Transverse colon (tissue), 4 donors: ENCODE measurements at regions not wholly inside any gene's neighbourhood (a gene's known extent, or its start where the extent isn't known, plus 50 kb on each side); places are given as distances from the start of the nearest gene placed in this dataset.
A peak's percentile ranks its signal among the peaks of the same experiment; 100 is the strongest.

Experiments
- DNase-seq: peaks from one replicate; pipeline ENCODE4 v3.0.0-alpha.2; 2019
- H3K27ac ChIP-seq, 4 donors: fragments of 200-600 bp; sonication (generic); 2 replicates each; pipeline ENCODE4 v1.5.1; 2016 to 2018; ENCODE audit warnings: inconsistent platforms in 4 of 4
- H3K27me3 ChIP-seq: fragments of 200-600 bp; sonication (generic); 2 replicates; pipeline ENCODE4 v1.5.1; 2017; ENCODE audit warnings: inconsistent platforms
- H3K36me3 ChIP-seq, 4 donors: fragments of 200-600 bp; sonication (generic); 2 replicates each; pipeline ENCODE4 v1.5.1; 2017 to 2019; ENCODE audit warnings: inconsistent platforms in 4 of 4
- H3K4me1 ChIP-seq, 4 donors: fragments of 200-600 bp; sonication (generic); 2 replicates each; pipeline ENCODE4 v1.5.1; 2017 to 2020; ENCODE audit warnings: inconsistent platforms in 4 of 4
- H3K4me3 ChIP-seq, 4 donors: fragments of 200-600 bp; sonication (generic); 1 replicate in 1 of 4; 2 replicates in 3 of 4; pipeline versions ENCODE4 v1.5.1 to v1.6.1; 2017 to 2019; ENCODE audit warnings: inconsistent platforms in 4 of 4
- H3K9me3 ChIP-seq, 2 donors: fragments of 200-600 bp; sonication (generic); 2 replicates each; pipeline ENCODE4 v1.5.1; 2017 to 2019; ENCODE audit warnings: inconsistent platforms in 2 of 2
- CTCF ChIP-seq, 5 experiments: fragments of 200-600 bp in 3 of 5; fragments of 450-650 bp in 2 of 5; sonication (generic) in 3 of 5; IDR thresholded peaks; 1 replicate in 2 of 5; 2 replicates in 3 of 5; pipeline ENCODE4 v1.5.1; 2016 to 2017; ENCODE audit warnings: antibody characterized with exemption in 5 of 5, inconsistent platforms in 3 of 5, mild to moderate bottlenecking in 2 of 5, moderate library complexity in 1 of 5
- EP300 ChIP-seq: sonication (generic); formaldehyde crosslinking; IDR thresholded peaks from one replicate; pipeline ENCODE4 v1.6.1; 2017; ENCODE audit warnings: antibody characterized with exemption, low read depth
- POLR2A ChIP-seq: fragments of 450-650 bp; IDR thresholded peaks from one replicate; pipeline ENCODE4 v1.6.1; 2016; ENCODE audit warnings: antibody characterized with exemption, mild to moderate bottlenecking, moderate library complexity
- POLR2AphosphoS5 ChIP-seq, 3 donors: sonication (generic); formaldehyde crosslinking; IDR thresholded peaks; one replicate each; pipeline ENCODE4 v1.6.1; 2016; ENCODE audit warnings: antibody characterized with exemption in 3 of 3
- WGBS, 2 donors: methylation state at CpG; one replicate each; pipeline ENCODE4 v1.1.5; 2018; ENCODE audit warnings: low coverage in 1 of 2; 5-methylcytosine and 5-hydroxymethylcytosine counted together
- in situ Hi-C, 4 donors: fragments of 200-750 bp; cut with MboI; loops; one replicate each; pipeline versions ENCODE4 v1.15.0 to v1.15.1; 2017; ENCODE audit warnings: low sequenced_read_pairs in 3 of 4, low pct_ligation_motif_present in 1 of 4, low pct_unique_long_range_greater_than_20kb in 1 of 4
- intact Hi-C: fragments of 100-400 bp; cut with DNase I; formaldehyde crosslinking; loops from one replicate; pipeline ENCODE4 v1.15.1; 2023; ENCODE audit warnings: low total_unique reads

- intact Hi-C loops, result no loop called here
- WGBS, 2 donors, result 79 to 89% methylated on average over 1 of the region's 1 CpG
- H3K4me1 ChIP-seq, result peaks cover 0 to 50% (median 13%) of the 10 kb centered on the region in 4 donors
- TF ChIP-seq POLR2A (no peak), POLR2AphosphoS5 (IDR thresholded peaks at IDR 0.05) (no peak), EP300 (no peak), CTCF (IDR thresholded peaks at IDR 0.05) (no peak)
- no peaks in the 10 kb centered on the region for H3K36me3 ChIP-seq
- H3K27ac ChIP-seq, result peak overlapping the region in 2 of 4 donors; percentile 10 to 35
- no peaks in the 10 kb centered on the region for H3K27me3 ChIP-seq
- in situ Hi-C loops, result no loop called here
- DNase-seq, result no peak
- H3K4me3 ChIP-seq, result no peak overlapping the region
- no peaks in the 10 kb centered on the region for H3K9me3 ChIP-seq
Observed at GRCh38 chr6:99811636-99812035, 182.4 kb downstream of the MCHR2 start.

GRCh38 chr6:99813565-99813964 lies 180.5 kb downstream of the MCHR2 start:
- intact Hi-C loops (no loop called here), in situ Hi-C loops (no loop called here)
- no peaks in the 10 kb centered on the region for H3K36me3 ChIP-seq
- no peak overlapping the region for H3K27ac ChIP-seq
- no peak for TF ChIP-seq POLR2AphosphoS5 (IDR thresholded peaks at IDR 0.05)
- TF ChIP-seq CTCF (IDR thresholded peaks at IDR 0.05), result no peak
- no peak for TF ChIP-seq POLR2A
- TF ChIP-seq EP300, result no peak
- no peak for DNase-seq
- H3K4me3 ChIP-seq, result no peak overlapping the region
- H3K9me3 ChIP-seq, result no peaks in the 10 kb centered on the region
- no peaks in the 10 kb centered on the region for H3K27me3 ChIP-seq
- peaks cover 0 to 46% (median 11%) of the 10 kb centered on the region in 4 donors for H3K4me1 ChIP-seq
- WGBS, 2 donors, result 0 to 14% methylated on average over 1 of the region's 1 CpG

GRCh38 chr6:99814230-99814928 lies 179.6 kb downstream of the MCHR2 start:
- no peak for TF ChIP-seq EP300
- TF ChIP-seq POLR2AphosphoS5 (IDR thresholded peaks at IDR 0.05), result peak in 1 of 3 donors; percentile 63
- in situ Hi-C loops (no loop called here), intact Hi-C loops (no loop called here)
- DNase-seq, result peak; percentile 9
- WGBS, 2 donors, result 35 to 55% methylated on average over 5 to 6 of the region's 6 CpGs
- no peaks in the 10 kb centered on the region for H3K36me3 ChIP-seq
- no peak overlapping the region for H3K4me3 ChIP-seq
- peak overlapping the region in 2 of 4 donors; percentile 27 to 60 for H3K27ac ChIP-seq
- no peaks in the 10 kb centered on the region for H3K9me3 ChIP-seq
- peaks cover 0 to 39% (median 9%) of the 10 kb centered on the region in 4 donors for H3K4me1 ChIP-seq
- no peaks in the 10 kb centered on the region for H3K27me3 ChIP-seq

GRCh38 chr6:99816795-99817194 lies 177.2 kb downstream of the MCHR2 start:
- in situ Hi-C loops (no loop called here), intact Hi-C loops (no loop called here)
- TF ChIP-seq POLR2A, result no peak
- TF ChIP-seq POLR2AphosphoS5 (IDR thresholded peaks at IDR 0.05), result no peak
- TF ChIP-seq EP300, result no peak
- TF ChIP-seq CTCF (IDR thresholded peaks at IDR 0.05), result no peak
- H3K27me3 ChIP-seq, result no peaks in the 10 kb centered on the region
- 79 to 85% methylated on average over 5 of the region's 5 CpGs for WGBS, 2 donors
- H3K9me3 ChIP-seq, result no peaks in the 10 kb centered on the region
- H3K4me3 ChIP-seq, result no peak overlapping the region
- no peak for DNase-seq
- H3K4me1 ChIP-seq, result peaks cover 0 to 29% (median 9%) of the 10 kb centered on the region in 4 donors
- no peak overlapping the region for H3K27ac ChIP-seq
- H3K36me3 ChIP-seq, result no peaks in the 10 kb centered on the region

GRCh38 chr6:99818161-99818560 lies 175.9 kb downstream of the MCHR2 start:
- Histone ChIP-seq H3K4me1 (peaks cover 0 to 25% (median 11%) of the 10 kb centered on the region in 4 donors), H3K27ac (no peak overlapping the region), H3K9me3 (no peaks in the 10 kb centered on the region), H3K27me3 (peaks cover 4% of the 10 kb centered on the region), H3K36me3 (no peaks in the 10 kb centered on the region), H3K4me3 (no peak overlapping the region)
- WGBS, 2 donors, result 63 to 80% methylated on average over 1 to 2 of the region's 2 CpGs
- in situ Hi-C loops, result no loop called here
- no peak for TF ChIP-seq POLR2A
- no peak for TF ChIP-seq POLR2AphosphoS5 (IDR thresholded peaks at IDR 0.05)
- TF ChIP-seq EP300, result no peak
- no peak for TF ChIP-seq CTCF (IDR thresholded peaks at IDR 0.05)
- DNase-seq, result no peak
- intact Hi-C loops, result no loop called here
